HCT116 (cell line): ENCODE measurements at regions not wholly inside any gene's neighbourhood (a gene's known extent, or its start where the extent isn't known, plus 50 kb on each side); places are given as distances from the start of the nearest gene placed in this dataset.

Experiments used
- ATAC-seq: fragments of 200-7000 bp; cut with Tn5 transposase; 2 replicates; pipeline ENCODE4 v1.9.1; 2020; ENCODE audit warnings: mild to moderate bottlenecking, moderate library complexity
- BruUV-seq: library from RNA; stranded (reverse); fragments of 400-500 nt; replicated peaks from 2 replicates; lab custom pipeline; 2021; lab: Mats Ljungman, UMichigan
- CTCF ChIA-PET: fragments of 300-600 bp; sonication (Branson Sonifier 250); formaldehyde crosslinking; loops from one replicate; lab custom pipeline; 2021; ENCODE audit warnings: antibody characterized with exemption; lab: Charles Lee
- POLR2A ChIA-PET: fragments of 300-600, 350-600 bp; sonication (Branson Sonifier 250); formaldehyde crosslinking; loops from one replicate; lab custom pipeline; 2021; ENCODE audit warnings: antibody characterized with exemption; lab: Charles Lee
- RAD21 ChIA-PET, 2 experiments: fragments of 300-600 bp; sonication (Branson Sonifier 250); formaldehyde crosslinking; loops; one replicate each; lab custom pipeline; 2023; ENCODE audit warnings: low total read pairs in 2 of 2; ENCODE audit not compliant: uncharacterized antibody in 2 of 2, unreplicated experiment in 2 of 2, low non-redundant PET in 1 of 2; lab: Charles Lee
- DNase-seq: peaks from one replicate; pipeline ENCODE4 v3.0.0-alpha.2; 2010; ENCODE audit warnings: low read depth, low spot score
- H2AFZ ChIP-seq: fragments of 200-600 bp; shearing (Covaris generic), sonication (generic); 2 replicates; pipeline ENCODE4 v1.6.1; 2017; ENCODE audit warnings: low read depth, mixed run types, mixed read lengths, antibody characterized with exemption, low read length; ENCODE audit not compliant: poor library complexity, severe bottlenecking
- H3K27ac ChIP-seq: 2 replicates; pipeline ENCODE4 v1.5.1; 2012; ENCODE audit warnings: low read depth, low read length
- H3K27me3 ChIP-seq: fragments of 200-600 bp; sonication (generic); 2 replicates; pipeline ENCODE4 v1.6.1; 2016; ENCODE audit warnings: mixed run types, low read length, mixed read lengths; ENCODE audit not compliant: insufficient read depth
- H3K36me3 ChIP-seq, 2 experiments: fragments of 200-500 bp in 1 of 2; fragments of 200-600 bp in 1 of 2; sonication (Bioruptor generic) in 1 of 2; sonication (generic) in 1 of 2; 2 replicates each; pipeline versions ENCODE4 v1.5.1 to v1.6.1; 2014 to 2016; ENCODE audit warnings: low read length in 2 of 2, inconsistent platforms in 1 of 2, mixed read lengths in 1 of 2, mixed run types in 1 of 2; ENCODE audit not compliant: insufficient read depth in 2 of 2, control insufficient read depth in 1 of 2
- H3K4me1 ChIP-seq, 2 experiments: fragments of 200-600 bp in 1 of 2; sonication (generic) in 1 of 2; 2 replicates each; pipeline versions ENCODE4 v1.5.1 to v1.6.1; 2012 to 2017; ENCODE audit warnings: low read length in 2 of 2, inconsistent platforms in 1 of 2, mild to moderate bottlenecking in 1 of 2, mixed read lengths in 1 of 2, mixed run types in 1 of 2, moderate library complexity in 1 of 2; ENCODE audit not compliant: insufficient read depth in 2 of 2, control insufficient read depth in 1 of 2
- H3K4me2 ChIP-seq: fragments of 200-600 bp; sonication (generic); 2 replicates; pipeline ENCODE4 v1.6.1; 2017; ENCODE audit warnings: mixed run types, low read length, mixed read lengths
- H3K4me3 ChIP-seq, 2 experiments: fragments of 200-600 bp in 1 of 2; sonication (generic) in 1 of 2; replicated peaks in 1 of 2; 2 replicates each; pipeline ENCODE4 v1.5.1; 2011 to 2016; ENCODE audit warnings: low read length in 2 of 2, control low read depth in 1 of 2, low read depth in 1 of 2, mild to moderate bottlenecking in 1 of 2, mixed read lengths in 1 of 2, mixed run types in 1 of 2
- H3K79me2 ChIP-seq: fragments of 200-600 bp; sonication (generic); 2 replicates; pipeline ENCODE4 v1.6.1; 2017; ENCODE audit warnings: mild to moderate bottlenecking, mixed run types, low read length, moderate library complexity, mixed read lengths; ENCODE audit not compliant: insufficient read depth
- H3K9ac ChIP-seq: fragments of 200-600 bp; sonication (generic); 2 replicates; pipeline ENCODE4 v1.6.1; 2016; ENCODE audit warnings: low read length, mixed read lengths
- H3K9me2 ChIP-seq: fragments of 200-600 bp; sonication (generic), shearing (Covaris generic); 2 replicates; pipeline ENCODE4 v1.6.1; 2017; ENCODE audit warnings: mixed run types, mild to moderate bottlenecking, moderate library complexity; ENCODE audit not compliant: insufficient read depth
- H3K9me3 ChIP-seq, 2 experiments: fragments of 200-500 bp in 1 of 2; fragments of 200-600 bp in 1 of 2; sonication (Bioruptor generic) in 1 of 2; sonication (generic) in 1 of 2; 2 replicates each; pipeline ENCODE4 v1.6.1; 2014 to 2017; ENCODE audit warnings: low read length in 2 of 2, mixed read lengths in 2 of 2, inconsistent platforms in 1 of 2, low read depth in 1 of 2, mild to moderate bottlenecking in 1 of 2, mixed run types in 1 of 2, moderate library complexity in 1 of 2; ENCODE audit not compliant: control insufficient read depth in 1 of 2, insufficient read depth in 1 of 2
- H4K20me1 ChIP-seq: fragments of 200-600 bp; sonication (generic), shearing (Covaris generic); 2 replicates; pipeline ENCODE4 v1.6.1; 2017; ENCODE audit warnings: mixed run types, mild to moderate bottlenecking, moderate library complexity; ENCODE audit not compliant: insufficient read depth
- ATF3 ChIP-seq: IDR thresholded peaks from 2 replicates; pipeline ENCODE4 v1.6.1; 2012
- CBX3 ChIP-seq: IDR thresholded peaks from 2 replicates; pipeline ENCODE4 v1.6.1; 2012; ENCODE audit warnings: low read depth
- CEBPB ChIP-seq: IDR thresholded peaks from 2 replicates; pipeline ENCODE4 v1.6.1; 2012; ENCODE audit warnings: low read depth
- CTCF ChIP-seq, 3 experiments: fragments of 200-600 bp in 1 of 3; sonication (generic) in 1 of 3; IDR thresholded peaks in 2 of 3; conservative IDR thresholded peaks in 1 of 3; 2 replicates each; pipeline ENCODE4 v1.5.1; 2012 to 2017; ENCODE audit warnings: low read depth in 2 of 3, low read length in 2 of 3, antibody characterized with exemption in 1 of 3, borderline replicate concordance in 1 of 3, control low read depth in 1 of 3, mild to moderate bottlenecking in 1 of 3, mixed read lengths in 1 of 3, mixed run types in 1 of 3, moderate library complexity in 1 of 3; ENCODE audit not compliant: insufficient read depth in 1 of 3
- ELF1 ChIP-seq: IDR thresholded peaks from 2 replicates; pipeline ENCODE4 v1.6.1; 2012; ENCODE audit warnings: low read depth, borderline replicate concordance
- EZH2 ChIP-seq: fragments of 200-600 bp; sonication (generic); IDR thresholded peaks from 2 replicates; pipeline ENCODE4 v1.6.1; 2017; ENCODE audit warnings: antibody characterized with exemption, mixed run types
- FOSL1 ChIP-seq: IDR thresholded peaks from 2 replicates; pipeline ENCODE4 v1.6.1; 2012; ENCODE audit warnings: low read depth
- JUND ChIP-seq: IDR thresholded peaks from 2 replicates; pipeline ENCODE4 v1.6.1; 2012
- POLR2A ChIP-seq: IDR thresholded peaks from 2 replicates; pipeline ENCODE4 v1.7.0; 2011; ENCODE audit warnings: borderline replicate concordance; ENCODE audit not compliant: insufficient read depth, insufficient read length; ENCODE audit errors: extremely low read depth
- POLR2AphosphoS5 ChIP-seq: IDR thresholded peaks from 2 replicates; pipeline ENCODE4 v1.6.1; 2011; ENCODE audit warnings: mild to moderate bottlenecking, low read depth, low read length, moderate library complexity
- RAD21 ChIP-seq: IDR thresholded peaks from 2 replicates; pipeline ENCODE4 v1.6.1; 2012; ENCODE audit warnings: low read depth, mild to moderate bottlenecking
- REST ChIP-seq: IDR thresholded peaks from 2 replicates; pipeline ENCODE4 v1.6.1; 2012; ENCODE audit warnings: low read depth
- SIN3A ChIP-seq: IDR thresholded peaks from 2 replicates; pipeline ENCODE4 v1.6.1; 2012; ENCODE audit warnings: low read depth
- SP1 ChIP-seq: IDR thresholded peaks from 2 replicates; pipeline ENCODE4 v1.6.1; 2012; ENCODE audit warnings: low read depth
- SRF ChIP-seq: IDR thresholded peaks from 2 replicates; pipeline ENCODE4 v1.6.1; 2012; ENCODE audit warnings: low read depth
- TCF7L2 ChIP-seq: IDR thresholded peaks from 2 replicates; pipeline ENCODE4 v1.7.0; 2011; ENCODE audit warnings: borderline replicate concordance, inconsistent platforms; ENCODE audit not compliant: insufficient read depth, insufficient read length; ENCODE audit errors: extremely low read depth
- YY1 ChIP-seq: IDR thresholded peaks from 2 replicates; pipeline ENCODE4 v1.6.1; 2011; ENCODE audit warnings: low read length, low read depth, moderate library complexity, mild to moderate bottlenecking; ENCODE audit not compliant: insufficient replicate concordance; ENCODE audit errors: extremely low read depth
- ZFX ChIP-seq: fragments of 450-650 bp; IDR thresholded peaks from 2 replicates; pipeline ENCODE4 v1.6.1; 2017
- ZNF274 ChIP-seq: fragments of 200-500 bp; sonication (Bioruptor generic); IDR thresholded peaks from 2 replicates; pipeline ENCODE4 v1.6.1; 2014; ENCODE audit warnings: mild to moderate bottlenecking, low read depth, low read length, inconsistent platforms
- intact Hi-C: fragments of 100-400 bp; cut with micrococcal nuclease; formaldehyde crosslinking; loops from 2 replicates; pipeline ENCODE4 v1.10.0; 2022
- TF ChIP-seq, protein P1 (sequence below): IDR thresholded peaks from 2 replicates; pipeline ENCODE4 v1.6.1; 2012

DNA sequence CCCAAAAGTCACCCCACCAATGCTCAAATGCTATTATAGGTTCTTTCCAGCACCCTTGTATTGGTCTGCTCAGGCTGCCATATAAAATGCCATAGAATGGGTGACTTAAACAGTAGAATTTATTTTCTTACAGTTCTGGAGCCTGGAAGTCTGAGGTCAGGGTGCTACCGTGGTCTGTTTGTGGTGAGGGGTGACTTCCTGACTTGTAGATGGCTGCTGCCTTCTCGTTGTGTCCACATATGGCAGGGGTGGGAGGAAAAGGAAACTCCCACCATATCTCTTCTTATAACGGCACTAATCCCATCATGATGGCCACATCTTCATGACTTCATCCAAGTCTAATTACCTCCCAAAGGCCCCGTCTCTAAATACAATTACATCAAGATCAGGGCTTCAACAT is 257.8 kb upstream of the TARS1 start:
- RAD21 ChIA-PET: no interaction called here
- Histone ChIP-seq H3K4me2 (no peak overlapping the region), H3K27me3 (no peaks in the 10 kb centered on the region), H3K4me1 (no peaks in the 10 kb centered on the region), H3K4me3 (no peak overlapping the region), H3K9me3 (no peaks in the 10 kb centered on the region), H3K79me2 (no peaks in the 10 kb centered on the region), H3K27ac (no peak overlapping the region), H3K9ac (no peak overlapping the region)
- CTCF ChIA-PET: no interaction called here
- ATAC-seq: no peak
- intact Hi-C loops: loop anchor here (5.0 to 10.0 kb wide), 4 partner anchors 238 to 696 kb away; no protein-coding TSS in a partner anchor
- POLR2A ChIA-PET: no interaction called here
- TF ChIP-seq, protein P1, sequence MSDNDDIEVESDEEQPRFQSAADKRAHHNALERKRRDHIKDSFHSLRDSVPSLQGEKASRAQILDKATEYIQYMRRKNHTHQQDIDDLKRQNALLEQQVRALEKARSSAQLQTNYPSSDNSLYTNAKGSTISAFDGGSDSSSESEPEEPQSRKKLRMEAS: no peak
- no peak for TF ChIP-seq SP1
- TF ChIP-seq TCF7L2: no peak
- TF ChIP-seq FOSL1: no peak
- TF ChIP-seq POLR2A: no peak
- TF ChIP-seq RAD21: no peak
- no peak for TF ChIP-seq ATF3
- TF ChIP-seq EZH2: no peak
- TF ChIP-seq JUND: no peak
- no peak for TF ChIP-seq SIN3A
- TF ChIP-seq REST: no peak
- no peak for TF ChIP-seq CBX3
- TF ChIP-seq ZFX: no peak
- TF ChIP-seq ELF1: no peak
- TF ChIP-seq CTCF (IDR thresholded peaks at IDR 0.05 in 2 of 3, conservative IDR thresholded peaks at IDR 0.05 in 1 of 3; ENCODE audit: borderline replicate concordance in 1 of 3, insufficient read depth in 1 of 3, low read depth in 2 of 3, low read length in 2 of 3): no peak
- no peak for TF ChIP-seq CEBPB
- TF ChIP-seq YY1: no peak
- no peak for TF ChIP-seq POLR2AphosphoS5
- TF ChIP-seq ZNF274: no peak
- no peak for TF ChIP-seq SRF
- TF ChIP-seq, all 23 proteins: peak for 0
- no peaks in the 10 kb centered on the region for H3K36me3 ChIP-seq
- DNase-seq: no peak
- H3K9me2 ChIP-seq: no peaks in the 10 kb centered on the region
- no peak overlapping the region for H2AFZ ChIP-seq
- no peaks in the 10 kb centered on the region for H4K20me1 ChIP-seq
- BruUV-seq: no TSS peak
